Amniotic stem cell (primary cell): ENCODE measurements at regions not wholly inside any gene's neighbourhood (a gene's known extent, or its start where the extent isn't known, plus 50 kb on each side); places are given as distances from the start of the nearest gene placed in this dataset.
A peak's percentile ranks its signal among the peaks of the same experiment; 100 is the strongest.
"Not testable (repeated sequence)": the region's sequence is repeated elsewhere in the genome, so short reads cannot be mapped to it uniquely, and the experiment has no call there.

Source experiments
- DNase-seq: peaks from one replicate; lab custom pipeline; 2025; lab: John Stamatoyannopoulos, UW

DNA sequence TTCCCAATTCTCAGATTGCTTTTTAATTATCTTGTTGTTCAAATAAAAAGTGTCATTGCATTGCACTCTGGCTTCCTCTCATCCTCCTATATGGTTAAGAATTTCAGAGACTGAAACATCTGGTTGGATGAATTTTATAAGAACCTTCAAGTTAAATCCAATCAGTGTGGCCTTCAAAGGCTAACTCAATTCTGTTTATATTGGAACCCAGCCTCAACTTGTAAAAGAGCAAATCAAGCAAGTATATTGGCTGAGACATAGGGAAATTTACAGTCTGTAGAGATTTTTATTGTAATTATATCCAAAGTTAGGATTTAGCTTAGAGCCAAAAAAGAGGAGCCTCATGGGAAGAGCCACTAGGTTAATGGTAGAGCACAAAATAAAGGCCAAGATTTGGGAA, 159.9 kb upstream of the FER start:
- no peak for DNase-seq

DNA sequence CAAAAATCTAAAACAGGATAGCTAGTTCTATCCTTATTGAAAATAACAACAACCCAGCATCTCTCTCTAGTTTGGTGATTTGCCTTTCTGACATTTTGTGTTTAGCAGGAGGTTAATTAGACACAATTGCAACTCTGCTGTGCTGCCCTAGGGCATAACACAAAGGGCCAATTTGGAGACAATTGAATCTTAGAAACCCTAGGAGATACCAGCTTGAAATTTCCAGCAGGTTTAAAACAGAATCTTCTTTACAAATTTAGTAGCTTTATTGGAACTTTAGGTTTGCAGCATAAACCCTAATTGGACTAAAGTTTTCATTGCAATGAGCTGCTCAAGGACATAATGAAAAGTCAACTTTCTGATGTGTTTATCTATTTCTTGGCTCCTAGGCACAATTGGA, 166.7 kb upstream of the FER start:
- DNase-seq = no peak

GRCh38 chr5:108579236-108579635, 168.5 kb upstream of the FER start:
- DNase-seq = no peak

DNA sequence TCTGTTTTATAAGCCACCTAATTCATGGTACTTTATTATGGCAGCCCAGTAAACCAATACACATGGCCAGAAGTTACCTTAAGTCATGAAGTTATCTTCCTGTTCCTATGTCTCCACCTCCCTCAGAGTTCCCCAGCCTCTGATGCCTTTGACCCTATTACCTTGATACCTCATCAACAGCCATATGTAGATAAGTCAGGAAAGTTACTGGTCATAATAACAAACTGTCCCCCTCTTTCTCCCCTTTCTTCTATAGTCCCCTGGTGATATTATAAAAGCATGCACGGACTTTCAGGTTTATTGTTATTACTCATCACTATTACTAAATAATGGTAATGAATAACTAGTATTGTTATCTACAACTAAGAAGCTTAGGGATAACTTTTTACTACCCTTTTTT, 168.9 kb upstream of the FER start:
- no peak for DNase-seq

DNA sequence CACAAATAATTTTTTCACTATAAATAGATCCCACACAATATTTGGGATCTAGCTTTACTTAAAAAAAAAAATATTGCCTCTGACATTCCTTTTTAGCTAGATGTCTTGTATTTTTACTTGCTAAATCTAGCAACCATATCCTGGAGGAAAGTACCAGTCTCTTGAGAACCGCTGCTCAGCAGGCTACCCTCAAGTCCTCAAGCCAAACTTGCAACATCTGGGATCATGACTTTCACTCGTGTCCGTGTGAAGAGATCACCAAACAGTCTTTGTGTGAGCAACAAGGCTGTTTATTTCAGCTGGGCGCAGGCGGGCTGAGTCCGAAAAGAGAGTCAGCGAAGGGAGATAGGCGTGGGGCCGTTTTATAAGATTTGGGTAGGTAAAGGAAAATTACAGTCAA, 180.3 kb upstream of the FER start:
- DNase-seq = no peak

GRCh38 chr5:108564441-108564840, 182.5 kb upstream of the FBXL17 start:
- DNase-seq = no peak

DNA sequence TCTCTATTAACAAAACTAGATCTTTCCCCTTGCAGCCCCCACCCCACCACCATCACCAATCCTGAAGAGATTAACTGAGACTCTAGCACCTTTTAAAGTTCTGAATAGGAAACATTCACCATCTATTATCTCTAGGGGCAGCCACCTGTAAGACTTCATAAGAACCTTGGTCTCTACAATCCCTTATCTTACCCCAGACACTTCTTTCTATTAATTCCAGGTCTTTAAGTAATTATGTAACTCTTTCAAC, 180.2 kb upstream of the FBXL17 start:
- DNase-seq = no peak

- no peak for DNase-seq
Measured at GRCh38 chr5:108561416-108562204, 179.7 kb upstream of the FBXL17 start.

GRCh38 chr5:108560581-108560980, 178.7 kb upstream of the FBXL17 start:
- DNase-seq = peak; percentile 59

GRCh38 chr5:108560166-108560565, 178.3 kb upstream of the FBXL17 start:
- DNase-seq = no peak

GRCh38 chr5:108558840-108559239, 176.9 kb upstream of the FBXL17 start:
- not testable (repeated sequence) for DNase-seq

GRCh38 chr5:108558142-108558541, 176.2 kb upstream of the FBXL17 start:
- not testable (repeated sequence) for DNase-seq

- DNase-seq = no peak
Measured at GRCh38 chr5:108557686-108558085, 175.8 kb upstream of the FBXL17 start.

DNA sequence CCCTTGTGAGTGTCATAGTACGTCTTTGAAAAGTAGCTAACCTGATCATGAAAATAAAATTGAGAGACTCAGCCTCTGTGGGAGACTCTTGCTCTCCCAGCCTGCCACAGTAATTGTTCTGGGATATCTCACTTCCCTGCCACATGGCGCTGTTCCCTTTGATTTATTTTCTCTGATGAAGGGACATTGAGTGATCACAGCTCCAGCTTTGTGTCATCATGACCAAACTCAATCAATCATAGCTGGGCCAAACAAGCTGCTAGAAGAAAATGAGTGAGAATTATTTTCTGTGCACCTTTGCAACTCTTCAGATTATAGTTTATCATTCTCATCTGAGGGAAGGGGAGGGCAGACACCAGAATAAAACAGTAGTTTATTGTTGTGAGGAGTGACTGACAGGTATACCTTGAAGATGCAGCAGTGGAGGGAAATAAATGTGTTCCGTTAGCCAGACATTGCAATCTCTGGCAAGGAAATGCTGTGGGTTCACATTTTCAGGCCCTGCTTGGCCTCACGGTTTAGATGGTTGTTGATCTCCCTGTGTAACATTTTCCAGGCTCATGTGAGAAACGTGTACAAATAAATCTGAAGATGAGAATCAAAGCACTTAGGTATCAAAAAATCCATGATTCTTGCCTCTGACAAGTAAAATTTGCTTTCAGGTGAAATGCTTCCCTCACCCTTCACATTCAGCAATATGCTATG, 174.7 kb upstream of the FBXL17 start:
- no peak for DNase-seq

DNA sequence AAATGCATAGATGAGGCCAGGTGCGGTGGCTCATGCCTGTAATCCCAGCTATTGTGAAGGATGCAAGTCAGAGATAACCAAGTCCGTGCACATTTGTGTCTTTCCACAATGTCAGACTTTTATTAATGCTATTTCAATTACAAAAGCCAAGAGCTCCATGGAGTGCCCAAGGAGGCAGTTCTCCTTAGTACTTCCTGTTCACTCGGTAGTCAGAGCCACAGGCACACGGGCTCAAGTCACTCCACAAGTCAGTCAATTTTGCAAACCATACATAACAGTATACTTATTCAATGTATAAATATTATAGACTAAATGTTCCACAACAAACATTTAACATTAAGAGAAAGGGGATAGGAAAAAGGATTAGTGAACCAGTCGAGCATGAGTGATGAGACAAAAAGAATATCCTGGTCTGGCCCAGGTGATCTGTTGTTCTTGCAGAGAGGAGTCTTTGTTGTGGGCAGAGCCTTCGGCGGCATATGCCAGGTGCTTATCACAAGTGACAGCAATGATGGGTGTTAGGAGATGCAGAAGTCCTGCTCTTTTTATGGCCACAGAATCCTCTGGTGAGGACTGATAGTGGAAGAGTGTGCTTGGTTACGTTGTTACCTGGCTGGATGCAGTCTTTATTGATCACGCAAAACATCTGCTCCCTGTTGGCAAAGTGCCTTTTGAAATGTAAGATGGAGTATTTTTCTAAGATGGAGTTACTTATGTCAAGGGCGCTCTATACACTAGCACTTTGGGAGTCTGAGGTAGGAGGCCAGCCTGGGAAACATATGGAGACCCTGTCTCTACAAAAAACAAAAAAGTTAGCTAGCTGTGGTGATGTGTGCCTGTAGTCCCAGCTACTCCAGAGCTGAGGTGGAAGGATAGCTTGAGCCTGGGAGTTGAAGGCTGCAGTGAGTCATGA, 167.0 kb upstream of the FBXL17 start:
- DNase-seq = no peak

- no peak for DNase-seq
Measured at GRCh38 chr5:108546939-108547338, 165.0 kb upstream of the FBXL17 start.

- no peak for DNase-seq
Measured at GRCh38 chr5:108545301-108545700, 163.4 kb upstream of the FBXL17 start.

- DNase-seq = no peak
Measured at GRCh38 chr5:108543486-108543885, 161.6 kb upstream of the FBXL17 start.

GRCh38 chr5:108541836-108542235, 159.9 kb upstream of the FBXL17 start:
- no peak for DNase-seq

GRCh38 chr5:108536321-108536720, 154.4 kb upstream of the FBXL17 start:
- no peak for DNase-seq

GRCh38 chr5:108532129-108532445, 150.2 kb upstream of the FBXL17 start:
- not testable (repeated sequence) for DNase-seq

GRCh38 chr5:108531367-108532128, 149.7 kb upstream of the FBXL17 start:
- DNase-seq = no peak
